KMS-11 (cell line): ENCODE measurements at regions not wholly inside any gene's neighbourhood (a gene's known extent, or its start where the extent isn't known, plus 50 kb on each side); places are given as distances from the start of the nearest gene placed in this dataset.
"Not testable (repeated sequence)": the region's sequence is repeated elsewhere in the genome, so short reads cannot be mapped to it uniquely, and the experiment has no call there.

Experiments used
- H2AFZ ChIP-seq: fragments of 200-600 bp; sonication (generic); 2 replicates; pipeline ENCODE4 v1.6.1; 2016; ENCODE audit warnings: antibody characterized with exemption, mixed run types, low read depth
- H3K27ac ChIP-seq: fragments of 200-600 bp; sonication (generic); 2 replicates; pipeline ENCODE4 v1.6.1; 2016; ENCODE audit warnings: mild to moderate bottlenecking, mixed run types
- H3K27me3 ChIP-seq: fragments of 200-600 bp; sonication (generic); 2 replicates; pipeline ENCODE4 v1.6.1; 2017; ENCODE audit warnings: mild to moderate bottlenecking, low read depth, mixed run types, moderate library complexity; ENCODE audit not compliant: insufficient read depth
- H3K36me3 ChIP-seq: fragments of 200-600 bp; sonication (generic); 2 replicates; pipeline ENCODE4 v1.6.1; 2017; ENCODE audit warnings: mild to moderate bottlenecking, mixed run types; ENCODE audit not compliant: insufficient read depth
- H3K4me1 ChIP-seq: fragments of 200-600 bp; sonication (generic); 2 replicates; pipeline ENCODE4 v1.6.1; 2016; ENCODE audit warnings: mild to moderate bottlenecking, low read depth, mixed run types; ENCODE audit not compliant: poor library complexity, severe bottlenecking
- H3K4me2 ChIP-seq: fragments of 200-600 bp; sonication (generic); 2 replicates; pipeline ENCODE4 v1.7.0; 2016; ENCODE audit warnings: mild to moderate bottlenecking, mixed run types
- H3K4me3 ChIP-seq: fragments of 200-600 bp; sonication (generic); IDR thresholded peaks from 2 replicates; pipeline ENCODE4 v1.6.1; 2017; ENCODE audit warnings: low read depth, low read length, mixed read lengths; ENCODE audit not compliant: insufficient read depth
- H3K79me2 ChIP-seq: fragments of 200-600 bp; sonication (generic); 2 replicates; pipeline ENCODE4 v1.6.1; 2016; ENCODE audit warnings: low read depth, mixed run types; ENCODE audit not compliant: insufficient read depth
- H3K9ac ChIP-seq: fragments of 200-600 bp; sonication (generic); 2 replicates; pipeline ENCODE4 v1.6.1; 2016; ENCODE audit warnings: mild to moderate bottlenecking, mixed run types
- H4K20me1 ChIP-seq: fragments of 200-600 bp; sonication (generic); 2 replicates; pipeline ENCODE4 v1.6.1; 2016; ENCODE audit warnings: mild to moderate bottlenecking, mixed run types; ENCODE audit not compliant: insufficient read depth
- TF ChIP-seq, protein P1 (sequence below): fragments of 200-600 bp; sonication (generic); conservative IDR thresholded peaks from 2 replicates; pipeline ENCODE4 v1.6.1; 2017; ENCODE audit warnings: low read depth, mild to moderate bottlenecking, antibody characterized with exemption, low read length, moderate library complexity, mixed read lengths

GRCh38 chr12:131275824-131276223, 322.1 kb downstream of the ADGRD1 start:
- no peak overlapping the region for H2AFZ ChIP-seq
- H3K4me1 ChIP-seq: no peaks in the 10 kb centered on the region
- TF ChIP-seq, protein P1, sequence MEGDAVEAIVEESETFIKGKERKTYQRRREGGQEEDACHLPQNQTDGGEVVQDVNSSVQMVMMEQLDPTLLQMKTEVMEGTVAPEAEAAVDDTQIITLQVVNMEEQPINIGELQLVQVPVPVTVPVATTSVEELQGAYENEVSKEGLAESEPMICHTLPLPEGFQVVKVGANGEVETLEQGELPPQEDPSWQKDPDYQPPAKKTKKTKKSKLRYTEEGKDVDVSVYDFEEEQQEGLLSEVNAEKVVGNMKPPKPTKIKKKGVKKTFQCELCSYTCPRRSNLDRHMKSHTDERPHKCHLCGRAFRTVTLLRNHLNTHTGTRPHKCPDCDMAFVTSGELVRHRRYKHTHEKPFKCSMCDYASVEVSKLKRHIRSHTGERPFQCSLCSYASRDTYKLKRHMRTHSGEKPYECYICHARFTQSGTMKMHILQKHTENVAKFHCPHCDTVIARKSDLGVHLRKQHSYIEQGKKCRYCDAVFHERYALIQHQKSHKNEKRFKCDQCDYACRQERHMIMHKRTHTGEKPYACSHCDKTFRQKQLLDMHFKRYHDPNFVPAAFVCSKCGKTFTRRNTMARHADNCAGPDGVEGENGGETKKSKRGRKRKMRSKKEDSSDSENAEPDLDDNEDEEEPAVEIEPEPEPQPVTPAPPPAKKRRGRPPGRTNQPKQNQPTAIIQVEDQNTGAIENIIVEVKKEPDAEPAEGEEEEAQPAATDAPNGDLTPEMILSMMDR: no peak
- no peaks in the 10 kb centered on the region for H4K20me1 ChIP-seq
- H3K27ac ChIP-seq: no peak overlapping the region
- H3K4me3 ChIP-seq: no peak overlapping the region
- H3K79me2 ChIP-seq: no peaks in the 10 kb centered on the region
- H3K9ac ChIP-seq: no peak overlapping the region
- H3K27me3 ChIP-seq: no peaks in the 10 kb centered on the region
- no peak overlapping the region for H3K4me2 ChIP-seq
- no peaks in the 10 kb centered on the region for H3K36me3 ChIP-seq

DNA sequence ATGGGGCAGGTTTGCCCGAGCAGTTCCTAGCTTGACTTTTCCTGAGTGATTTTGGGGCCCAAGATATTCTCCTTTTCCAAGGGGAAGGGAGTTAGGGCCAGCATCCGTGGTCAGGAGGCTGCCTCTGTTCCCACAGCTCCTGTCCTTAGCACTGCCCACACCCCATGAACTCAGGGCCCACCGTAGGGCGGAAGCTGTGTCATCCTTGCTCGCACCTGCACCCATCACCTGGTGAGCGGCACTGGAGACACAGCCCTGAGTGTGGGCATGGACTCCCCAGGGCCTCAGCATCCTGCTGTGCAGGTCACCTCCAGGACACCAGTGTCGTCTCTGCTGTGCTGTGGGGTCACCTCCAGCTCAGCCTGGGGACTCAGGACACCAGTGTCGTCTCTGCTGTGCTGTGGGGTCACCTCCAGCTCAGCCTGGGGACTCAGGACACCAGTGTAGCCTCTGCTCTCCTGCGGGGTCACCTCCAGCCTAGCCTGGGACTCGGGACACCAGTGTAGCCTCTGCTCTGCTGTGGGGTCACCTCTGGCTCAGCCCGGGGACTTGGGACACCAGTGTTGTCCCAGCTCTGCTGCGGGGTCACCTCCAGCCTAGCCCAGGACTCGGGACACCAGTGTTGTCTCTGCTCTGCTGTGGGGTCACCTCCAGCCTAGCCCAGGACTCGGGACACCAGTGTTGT, 322.9 kb downstream of the ADGRD1 start:
- no peaks in the 10 kb centered on the region for H3K4me1 ChIP-seq
- TF ChIP-seq, protein P1: no peak
- no peak overlapping the region for H3K4me2 ChIP-seq
- no peak overlapping the region for H3K9ac ChIP-seq
- no peak overlapping the region for H2AFZ ChIP-seq
- no peaks in the 10 kb centered on the region for H3K27me3 ChIP-seq
- no peaks in the 10 kb centered on the region for H3K36me3 ChIP-seq
- H3K27ac ChIP-seq: no peak overlapping the region
- no peaks in the 10 kb centered on the region for H4K20me1 ChIP-seq
- no peaks in the 10 kb centered on the region for H3K79me2 ChIP-seq
- H3K4me3 ChIP-seq: no peak overlapping the region

DNA sequence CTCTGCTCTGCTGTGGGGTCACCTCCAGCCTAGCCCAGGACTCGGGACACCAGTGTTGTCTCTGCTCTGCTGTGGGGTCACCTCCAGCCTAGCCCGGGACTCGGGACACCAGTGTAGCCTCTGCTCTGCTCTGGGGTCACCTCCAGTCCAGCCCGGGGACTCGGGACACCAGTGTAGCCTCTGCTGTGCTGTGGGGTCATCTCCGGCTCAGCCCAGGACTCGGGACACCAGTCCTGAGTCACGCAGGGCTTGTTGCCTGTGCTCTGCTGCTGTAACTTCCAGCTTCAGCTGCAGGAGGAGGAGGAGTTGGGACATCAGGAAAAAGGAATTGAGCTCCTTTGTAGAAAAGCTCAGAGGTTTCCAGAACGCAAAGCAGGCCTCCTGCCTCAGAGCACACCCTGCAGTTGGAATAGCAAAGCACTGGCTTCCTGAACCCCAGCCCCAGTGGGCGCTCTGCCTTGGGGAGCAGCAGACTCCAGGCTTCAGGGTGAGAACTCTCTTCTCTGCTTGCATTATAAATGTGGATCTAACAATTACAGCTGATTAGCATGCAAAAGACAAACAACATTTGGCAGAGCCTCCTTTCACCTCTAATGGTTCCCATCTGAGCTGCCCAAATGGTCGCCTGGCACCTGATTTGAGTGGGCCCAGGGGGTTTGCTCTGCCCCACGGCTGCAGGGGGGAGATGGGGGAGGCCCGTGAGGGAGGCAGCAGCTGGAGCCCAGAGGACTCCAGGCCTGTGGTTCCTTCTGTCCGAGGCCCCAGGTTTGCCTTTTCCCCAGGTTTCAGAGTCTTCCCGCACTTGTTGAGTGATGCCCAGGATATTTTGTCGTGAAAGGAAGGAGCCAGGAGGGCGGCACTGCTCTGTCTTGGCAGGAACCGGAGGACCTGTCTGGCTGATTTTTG, 323.7 kb downstream of the ADGRD1 start:
- not testable (repeated sequence) for H3K4me3 ChIP-seq, H3K27me3 ChIP-seq, H2AFZ ChIP-seq, H3K36me3 ChIP-seq, H3K79me2 ChIP-seq, H3K4me2 ChIP-seq, H3K9ac ChIP-seq, H3K4me1 ChIP-seq, H4K20me1 ChIP-seq, H3K27ac ChIP-seq

DNA sequence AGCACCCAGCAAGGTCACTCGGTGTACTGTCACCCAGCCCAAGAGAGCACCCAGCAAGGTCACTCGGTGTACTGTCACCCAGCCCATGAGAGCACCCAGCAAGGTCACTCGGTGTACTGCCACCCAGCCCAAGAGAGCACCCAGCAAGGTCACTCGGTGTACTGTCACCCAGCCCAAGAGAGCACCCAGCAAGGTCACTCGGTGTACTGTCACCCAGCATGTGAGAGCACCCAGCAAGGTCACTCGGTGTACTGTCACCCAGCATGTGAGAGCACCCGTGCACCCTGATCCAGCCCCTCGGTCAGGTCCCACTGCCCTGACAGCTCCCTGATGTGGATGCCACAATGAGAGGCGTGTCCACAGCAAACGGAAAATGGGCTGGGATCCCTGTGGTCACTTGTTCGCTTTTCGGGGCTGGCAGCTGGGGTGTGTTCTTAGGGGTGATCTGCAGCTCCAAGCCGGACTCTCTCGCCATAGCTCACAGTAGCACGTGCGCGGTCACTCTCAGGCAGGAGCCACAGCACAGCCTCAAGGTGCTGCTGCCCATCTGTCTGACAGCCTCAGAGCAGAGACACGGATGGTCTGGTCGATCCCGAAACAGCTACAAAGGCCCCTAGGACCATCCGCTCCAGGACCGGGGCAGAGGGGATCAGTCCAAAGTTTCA, 324.9 kb downstream of the ADGRD1 start:
- not testable (repeated sequence) for H4K20me1 ChIP-seq, H3K9ac ChIP-seq, H3K27ac ChIP-seq, H3K4me2 ChIP-seq, H3K36me3 ChIP-seq, H3K4me1 ChIP-seq, H2AFZ ChIP-seq, H3K27me3 ChIP-seq, H3K4me3 ChIP-seq, H3K79me2 ChIP-seq

DNA sequence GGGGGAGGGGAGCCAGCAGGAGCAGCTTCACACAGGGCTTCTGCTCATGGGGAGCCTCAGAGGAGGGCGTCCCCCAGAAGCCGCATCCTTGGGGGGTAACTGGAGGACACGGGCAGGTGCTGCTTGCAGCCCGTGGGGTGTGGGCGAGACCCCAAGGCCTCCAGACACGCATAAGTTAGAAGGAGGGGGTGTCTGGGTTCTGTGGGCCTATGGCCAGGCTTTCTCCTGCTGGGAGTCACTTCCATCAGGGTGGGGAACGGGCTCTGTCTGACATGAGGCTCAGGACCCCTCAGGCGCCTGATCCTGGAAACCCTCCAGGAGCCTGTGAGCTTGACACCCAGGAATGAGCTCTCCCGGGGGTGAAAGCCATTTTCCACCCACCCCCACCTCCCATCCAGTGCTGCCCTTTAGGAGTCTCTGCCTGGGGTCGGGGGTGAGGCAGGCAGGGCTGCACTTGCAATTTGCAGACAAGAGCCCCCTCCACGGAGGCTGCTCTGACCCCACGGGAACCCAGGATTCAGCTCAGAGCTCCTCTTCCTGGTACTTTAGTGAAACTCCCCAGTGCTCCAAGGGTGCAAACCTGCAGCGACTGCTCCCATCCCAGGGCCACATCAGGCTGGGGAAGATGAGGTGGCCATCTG, 325.7 kb downstream of the ADGRD1 start:
- Histone ChIP-seq H3K4me3 (no peak overlapping the region), H3K9ac (no peak overlapping the region), H3K27me3 (no peaks in the 10 kb centered on the region), H2AFZ (no peak overlapping the region), H3K79me2 (no peaks in the 10 kb centered on the region), H4K20me1 (no peaks in the 10 kb centered on the region), H3K36me3 (no peaks in the 10 kb centered on the region), H3K27ac (no peak overlapping the region), H3K4me1 (no peaks in the 10 kb centered on the region), H3K4me2 (no peak overlapping the region)
- TF ChIP-seq, protein P1: no peak
